Endodermal cell (in vitro differentiated cells): ENCODE measurements at regions not wholly inside any gene's neighbourhood (a gene's known extent, or its start where the extent isn't known, plus 50 kb on each side); places are given as distances from the start of the nearest gene placed in this dataset.

ENCODE experiments used
- DNase-seq: peaks from one replicate; pipeline ENCODE4 v3.0.0-alpha.2; 2017
- H3K27ac ChIP-seq: 2 replicates; pipeline ENCODE4 v1.5.1; 2013; ENCODE audit warnings: mild to moderate bottlenecking, low read depth, low read length, moderate library complexity
- H3K27me3 ChIP-seq: 2 replicates; pipeline ENCODE4 v1.6.1; 2013; ENCODE audit warnings: mild to moderate bottlenecking, low read length, moderate library complexity; ENCODE audit not compliant: insufficient read depth, control insufficient read depth, poor library complexity, severe bottlenecking
- H3K36me3 ChIP-seq: 2 replicates; pipeline ENCODE4 v1.7.0; 2013; ENCODE audit warnings: mild to moderate bottlenecking, low read length, moderate library complexity; ENCODE audit not compliant: control insufficient read depth, insufficient read depth
- H3K4me1 ChIP-seq: one replicate; pipeline ENCODE4 v1.7.0; 2013; ENCODE audit warnings: low read length; ENCODE audit not compliant: control insufficient read depth, insufficient read depth
- H3K4me3 ChIP-seq: 2 replicates; pipeline ENCODE4 v1.5.1; 2013; ENCODE audit warnings: mild to moderate bottlenecking, low read length, moderate library complexity
- H3K9ac ChIP-seq: 2 replicates; pipeline ENCODE4 v1.6.1; 2013; ENCODE audit warnings: mild to moderate bottlenecking, low read length, moderate library complexity; ENCODE audit not compliant: poor library complexity, severe bottlenecking; ENCODE audit errors: extremely low read depth
- H3K9me3 ChIP-seq: 2 replicates; pipeline ENCODE4 v1.6.1; 2013; ENCODE audit warnings: mild to moderate bottlenecking, low read length, moderate library complexity; ENCODE audit not compliant: control insufficient read depth
- H3K27ac Mint-ChIP-seq: 2 replicates; pipeline ENCODE4 v1.8.0; 2020; ENCODE audit warnings: mixed read lengths
- H3K27me3 Mint-ChIP-seq: 2 replicates; pipeline ENCODE4 v1.8.0; 2021; ENCODE audit warnings: mild to moderate bottlenecking, mixed read lengths; ENCODE audit not compliant: insufficient read depth
- H3K36me3 Mint-ChIP-seq: 2 replicates; pipeline ENCODE4 v1.8.0; 2020; ENCODE audit warnings: low read depth, mixed read lengths
- H3K4me1 Mint-ChIP-seq: 2 replicates; pipeline ENCODE4 v1.8.0; 2020; ENCODE audit warnings: mixed read lengths
- H3K4me3 Mint-ChIP-seq: 2 replicates; pipeline ENCODE4 v1.8.0; 2020; ENCODE audit warnings: mild to moderate bottlenecking, moderate library complexity, mixed read lengths
- H3K9me3 Mint-ChIP-seq: 2 replicates; pipeline ENCODE4 v1.8.0; 2020; ENCODE audit warnings: mild to moderate bottlenecking, mixed read lengths
- CTCF ChIP-seq: fragments of 200-600 bp; sonication (generic); conservative IDR thresholded peaks from 2 replicates; pipeline ENCODE4 v1.5.0; 2021; ENCODE audit warnings: antibody characterized with exemption, mild to moderate bottlenecking
- WGBS, 2 experiments: methylation state at CpG; one replicate each; pipeline versions ENCODE4 v1.1.5 to v1.1.7; 2013; ENCODE audit warnings: missing lambda C conversion rate in 2 of 2, mixed read lengths in 1 of 2; ENCODE audit not compliant: insufficient coverage in 1 of 2, insufficient read length in 1 of 2; 5-methylcytosine and 5-hydroxymethylcytosine counted together

- no peaks in the 10 kb centered on the region for H3K36me3 ChIP-seq
- peaks cover 5% of the 10 kb centered on the region for H3K27me3 ChIP-seq
- WGBS, 2 experiments: 93 to 98% methylated on average over 6 of the region's 6 CpGs
- H3K27ac Mint-ChIP-seq: no peak overlapping the region
- no peaks in the 10 kb centered on the region for H3K9me3 Mint-ChIP-seq
- H3K36me3 Mint-ChIP-seq: no peaks in the 10 kb centered on the region
- H3K4me1 ChIP-seq: no peaks in the 10 kb centered on the region
- no peaks in the 10 kb centered on the region for H3K9me3 ChIP-seq
- no peak for DNase-seq
- no peak overlapping the region for H3K4me3 Mint-ChIP-seq
- H3K27ac ChIP-seq: no peak overlapping the region
- peaks cover 18% of the 10 kb centered on the region for H3K27me3 Mint-ChIP-seq
- H3K9ac ChIP-seq: no peak overlapping the region
- no peak overlapping the region for H3K4me3 ChIP-seq
- H3K4me1 Mint-ChIP-seq: peaks cover 7% of the 10 kb centered on the region
- TF ChIP-seq CTCF: no peak
Measured at GRCh38 chr16:54744998-54745397, 185.7 kb upstream of the IRX5 start.

- no peak for DNase-seq
- Histone ChIP-seq H3K27ac (no peak overlapping the region), H3K27me3 (no peaks in the 10 kb centered on the region), H3K4me1 (no peaks in the 10 kb centered on the region), H3K9me3 (no peaks in the 10 kb centered on the region), H3K36me3 (no peaks in the 10 kb centered on the region), H3K9ac (no peak overlapping the region), H3K4me3 (no peak overlapping the region)
- 85 to 88% methylated on average over 1 of the region's 1 CpG for WGBS, 2 experiments
- TF ChIP-seq CTCF: no peak
- H3K36me3 Mint-ChIP-seq: no peaks in the 10 kb centered on the region
- no peak overlapping the region for H3K4me3 Mint-ChIP-seq
- no peak overlapping the region for H3K27ac Mint-ChIP-seq
- peaks cover 11% of the 10 kb centered on the region for H3K27me3 Mint-ChIP-seq
- H3K4me1 Mint-ChIP-seq: peaks cover 7% of the 10 kb centered on the region
- no peaks in the 10 kb centered on the region for H3K9me3 Mint-ChIP-seq
Measured at GRCh38 chr16:54742436-54742835, 188.2 kb upstream of the IRX5 start.

- no peak overlapping the region for H3K9ac ChIP-seq
- no peak overlapping the region for H3K4me3 ChIP-seq
- no peak overlapping the region for H3K27ac ChIP-seq
- no peaks in the 10 kb centered on the region for H3K4me1 ChIP-seq
- no peaks in the 10 kb centered on the region for H3K36me3 Mint-ChIP-seq
- no peaks in the 10 kb centered on the region for H3K9me3 Mint-ChIP-seq
- WGBS, 2 experiments: 100% methylated on average over 1 to 4 of the region's 4 CpGs
- no peaks in the 10 kb centered on the region for H3K4me1 Mint-ChIP-seq
- no peaks in the 10 kb centered on the region for H3K36me3 ChIP-seq
- peaks cover 13% of the 10 kb centered on the region for H3K27me3 Mint-ChIP-seq
- no peak overlapping the region for H3K4me3 Mint-ChIP-seq
- no peak for DNase-seq
- H3K27ac Mint-ChIP-seq: no peak overlapping the region
- H3K9me3 ChIP-seq: no peaks in the 10 kb centered on the region
- no peaks in the 10 kb centered on the region for H3K27me3 ChIP-seq
- no peak for TF ChIP-seq CTCF
Measured at GRCh38 chr16:54739381-54739780, 191.3 kb upstream of the IRX5 start.
